Transverse colon (tissue), 4 donors: ENCODE measurements at regions not wholly inside any gene's neighbourhood (a gene's known extent, or its start where the extent isn't known, plus 50 kb on each side); places are given as distances from the start of the nearest gene placed in this dataset.

Source experiments
- DNase-seq: peaks from one replicate; pipeline ENCODE4 v3.0.0-alpha.2; 2019
- H3K27ac ChIP-seq, 4 donors: fragments of 200-600 bp; sonication (generic); 2 replicates each; pipeline ENCODE4 v1.5.1; 2016 to 2018; ENCODE audit warnings: inconsistent platforms in 4 of 4
- H3K27me3 ChIP-seq: fragments of 200-600 bp; sonication (generic); 2 replicates; pipeline ENCODE4 v1.5.1; 2017; ENCODE audit warnings: inconsistent platforms
- H3K36me3 ChIP-seq, 4 donors: fragments of 200-600 bp; sonication (generic); 2 replicates each; pipeline ENCODE4 v1.5.1; 2017 to 2019; ENCODE audit warnings: inconsistent platforms in 4 of 4
- H3K4me1 ChIP-seq, 4 donors: fragments of 200-600 bp; sonication (generic); 2 replicates each; pipeline ENCODE4 v1.5.1; 2017 to 2020; ENCODE audit warnings: inconsistent platforms in 4 of 4
- H3K4me3 ChIP-seq, 4 donors: fragments of 200-600 bp; sonication (generic); 1 replicate in 1 of 4; 2 replicates in 3 of 4; pipeline versions ENCODE4 v1.5.1 to v1.6.1; 2017 to 2019; ENCODE audit warnings: inconsistent platforms in 4 of 4
- H3K9me3 ChIP-seq, 2 donors: fragments of 200-600 bp; sonication (generic); 2 replicates each; pipeline ENCODE4 v1.5.1; 2017 to 2019; ENCODE audit warnings: inconsistent platforms in 2 of 2
- CTCF ChIP-seq, 5 experiments: fragments of 200-600 bp in 3 of 5; fragments of 450-650 bp in 2 of 5; sonication (generic) in 3 of 5; IDR thresholded peaks; 1 replicate in 2 of 5; 2 replicates in 3 of 5; pipeline ENCODE4 v1.5.1; 2016 to 2017; ENCODE audit warnings: antibody characterized with exemption in 5 of 5, inconsistent platforms in 3 of 5, mild to moderate bottlenecking in 2 of 5, moderate library complexity in 1 of 5
- EP300 ChIP-seq: sonication (generic); formaldehyde crosslinking; IDR thresholded peaks from one replicate; pipeline ENCODE4 v1.6.1; 2017; ENCODE audit warnings: antibody characterized with exemption, low read depth
- POLR2A ChIP-seq: fragments of 450-650 bp; IDR thresholded peaks from one replicate; pipeline ENCODE4 v1.6.1; 2016; ENCODE audit warnings: antibody characterized with exemption, mild to moderate bottlenecking, moderate library complexity
- POLR2AphosphoS5 ChIP-seq, 3 donors: sonication (generic); formaldehyde crosslinking; IDR thresholded peaks; one replicate each; pipeline ENCODE4 v1.6.1; 2016; ENCODE audit warnings: antibody characterized with exemption in 3 of 3
- WGBS, 2 donors: methylation state at CpG; one replicate each; pipeline ENCODE4 v1.1.5; 2018; ENCODE audit warnings: low coverage in 1 of 2; 5-methylcytosine and 5-hydroxymethylcytosine counted together
- in situ Hi-C, 4 donors: fragments of 200-750 bp; cut with MboI; loops; one replicate each; pipeline versions ENCODE4 v1.15.0 to v1.15.1; 2017; ENCODE audit warnings: low sequenced_read_pairs in 3 of 4, low pct_ligation_motif_present in 1 of 4, low pct_unique_long_range_greater_than_20kb in 1 of 4
- intact Hi-C: fragments of 100-400 bp; cut with DNase I; formaldehyde crosslinking; loops from one replicate; pipeline ENCODE4 v1.15.1; 2023; ENCODE audit warnings: low total_unique reads

DNA sequence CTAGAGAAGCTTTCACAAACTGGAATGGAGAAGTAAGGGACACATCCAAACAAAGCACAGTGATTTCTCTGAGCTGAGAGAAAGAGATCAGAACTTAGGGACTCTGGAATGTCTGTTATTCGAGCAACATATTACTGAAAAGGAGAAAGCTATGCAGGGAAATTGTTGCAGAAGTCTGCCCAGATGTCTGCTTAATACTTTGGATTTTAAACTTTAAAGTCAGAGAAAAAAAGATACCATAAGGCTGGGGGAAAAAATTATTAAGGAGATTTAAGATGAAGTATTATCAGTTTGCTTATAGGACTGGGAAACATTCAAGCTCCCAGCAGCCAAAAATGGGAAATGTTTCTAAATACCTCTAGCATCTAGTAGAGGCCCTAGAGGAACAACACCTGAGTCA, 803.9 kb downstream of the TAF11L14 start:
- TF ChIP-seq EP300 (no peak), POLR2A (no peak), POLR2AphosphoS5 (IDR thresholded peaks at IDR 0.05) (no peak), CTCF (IDR thresholded peaks at IDR 0.05) (no peak)

GRCh38 chr5:18455521-18455920, 821.3 kb downstream of the TAF11L14 start:
- Histone ChIP-seq H3K4me1 (peaks cover 0 to 14% (median 0%) of the 10 kb centered on the region in 4 donors), H3K27ac (no peak overlapping the region), H3K9me3 (no peaks in the 10 kb centered on the region), H3K36me3 (no peaks in the 10 kb centered on the region), H3K27me3 (no peaks in the 10 kb centered on the region), H3K4me3 (no peak overlapping the region)
- no peak for DNase-seq
- no peak for TF ChIP-seq CTCF (IDR thresholded peaks at IDR 0.05)
- no peak for TF ChIP-seq EP300
- no peak for TF ChIP-seq POLR2AphosphoS5 (IDR thresholded peaks at IDR 0.05)
- in situ Hi-C loops (no loop called here), intact Hi-C loops (no loop called here)
- WGBS, 2 donors = 31 to 41% methylated on average over 2 of the region's 2 CpGs

More for the DNA sequence above, 803.9 kb downstream of the TAF11L14 start:
- no peaks in the 10 kb centered on the region for H3K36me3 ChIP-seq
- no peak overlapping the region for H3K27ac ChIP-seq
- 33 to 50% methylated on average over 1 of the region's 1 CpG for WGBS, 2 donors
- intact Hi-C loops = no loop called here
- H3K4me3 ChIP-seq = no peak overlapping the region
- no peaks in the 10 kb centered on the region for H3K27me3 ChIP-seq
- in situ Hi-C loops = no loop called here
- DNase-seq = no peak
- H3K4me1 ChIP-seq = no peaks in the 10 kb centered on the region
- H3K9me3 ChIP-seq = no peaks in the 10 kb centered on the region

DNA sequence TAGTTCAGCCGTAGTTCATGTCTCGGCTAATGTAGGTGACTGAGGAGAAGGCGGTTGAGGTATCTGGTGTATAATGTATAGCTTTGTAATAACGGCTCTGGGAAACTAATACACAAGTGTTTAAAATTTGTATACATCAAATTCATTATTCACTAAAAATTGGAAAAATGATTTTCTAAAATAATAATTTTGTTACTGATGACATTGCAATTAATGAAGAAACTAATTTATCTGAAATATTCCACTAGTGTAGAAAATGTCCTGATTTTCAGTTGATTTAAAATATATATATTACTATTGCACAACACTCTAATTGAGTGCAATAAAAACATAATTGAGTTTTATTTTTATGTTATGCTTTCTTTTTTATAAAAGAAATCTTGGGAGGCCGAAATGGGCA, 823.0 kb downstream of the TAF11L14 start:
- H3K4me1 ChIP-seq = peaks cover 0 to 14% (median 0%) of the 10 kb centered on the region in 4 donors
- no peaks in the 10 kb centered on the region for H3K9me3 ChIP-seq
- TF ChIP-seq EP300 = no peak
- no peak for TF ChIP-seq CTCF (IDR thresholded peaks at IDR 0.05)
- no peak for TF ChIP-seq POLR2A
- in situ Hi-C loops = no loop called here
- H3K27me3 ChIP-seq = no peaks in the 10 kb centered on the region
- H3K36me3 ChIP-seq = no peaks in the 10 kb centered on the region
- DNase-seq = no peak
- H3K27ac ChIP-seq = no peak overlapping the region
- intact Hi-C loops = no loop called here
- 91 to 93% methylated on average over 4 to 5 of the region's 5 CpGs for WGBS, 2 donors
- H3K4me3 ChIP-seq = no peak overlapping the region

GRCh38 chr5:18461766-18462165, 827.5 kb downstream of the TAF11L14 start:
- WGBS, 2 donors = 67 to 100% methylated on average over 1 of the region's 1 CpG
- H3K4me1 ChIP-seq = no peaks in the 10 kb centered on the region
- in situ Hi-C loops = no loop called here

More at GRCh38 chr5:18461766-18462165, 827.5 kb downstream of the TAF11L14 start:
- Histone ChIP-seq H3K27ac (no peak overlapping the region), H3K27me3 (no peaks in the 10 kb centered on the region), H3K9me3 (no peaks in the 10 kb centered on the region), H3K4me3 (no peak overlapping the region), H3K36me3 (no peaks in the 10 kb centered on the region)
- TF ChIP-seq POLR2AphosphoS5 (IDR thresholded peaks at IDR 0.05) = no peak
- TF ChIP-seq POLR2A = no peak
- TF ChIP-seq EP300 = no peak
- TF ChIP-seq CTCF (IDR thresholded peaks at IDR 0.05) = no peak
- intact Hi-C loops = no loop called here
- DNase-seq = no peak
